B cell (primary cell): ENCODE measurements at regions not wholly inside any gene's neighbourhood (a gene's known extent, or its start where the extent isn't known, plus 50 kb on each side); places are given as distances from the start of the nearest gene placed in this dataset.
"Not testable (repeated sequence)": the region's sequence is repeated elsewhere in the genome, so short reads cannot be mapped to it uniquely, and the experiment has no call there.

Source experiments
- ATAC-seq: fragments of 200-7000 bp; cut with Tn5 transposase; one replicate; pipeline ENCODE4 v1.10.0; 2021; ENCODE audit warnings: low read depth, mild to moderate bottlenecking, moderate number of reproducible peaks, moderate library complexity
- CTCF ChIA-PET: fragments of 350-600 bp; sonication (Branson Sonifier 250); formaldehyde crosslinking; loops from one replicate; lab custom pipeline; 2021; ENCODE audit warnings: antibody characterized with exemption, inconsistent platforms; lab: Charles Lee
- POLR2A ChIA-PET: fragments of 350-600 bp; sonication (Branson Sonifier 250); formaldehyde crosslinking; loops from one replicate; lab custom pipeline; 2021; ENCODE audit warnings: antibody characterized with exemption; lab: Charles Lee
- DNase-seq: peaks from one replicate; pipeline ENCODE4 v3.0.0; 2013
- H2AFZ ChIP-seq: 2 replicates; pipeline ENCODE4 v1.6.1; 2012; ENCODE audit warnings: mild to moderate bottlenecking, low read depth, low read length; ENCODE audit not compliant: insufficient read depth, poor library complexity, severe bottlenecking
- H3K27ac ChIP-seq, 2 donors: 1 replicate in 1 of 2; 2 replicates in 1 of 2; pipeline ENCODE4 v1.5.1; 2012 to 2013; ENCODE audit warnings: low read length in 2 of 2, mild to moderate bottlenecking in 2 of 2, moderate library complexity in 1 of 2
- H3K27me3 ChIP-seq, 4 experiments: fragments of 200-600 bp in 1 of 4; sonication (generic) in 1 of 4; replicated peaks in 1 of 4; 1 replicate in 2 of 4; 2 replicates in 2 of 4; pipeline versions ENCODE4 v1.6.1 to v1.7.0; 2013 to 2016; ENCODE audit warnings: low read length in 3 of 4, mild to moderate bottlenecking in 2 of 4, mixed read lengths in 1 of 4, moderate library complexity in 1 of 4; ENCODE audit not compliant: insufficient read depth in 4 of 4, control insufficient read depth in 3 of 4; ENCODE audit errors: control extremely low read depth in 1 of 4
- H3K36me3 ChIP-seq, 2 experiments: replicated peaks in 1 of 2; 1 replicate in 1 of 2; 2 replicates in 1 of 2; pipeline versions ENCODE4 v1.6.1 to v1.7.1; 2013; ENCODE audit warnings: low read length in 1 of 2; ENCODE audit not compliant: insufficient read depth in 2 of 2, control insufficient read depth in 1 of 2; ENCODE audit errors: control extremely low read depth in 1 of 2, extremely low read depth in 1 of 2
- H3K4me1 ChIP-seq, 2 donors: fragments of 200-600 bp in 1 of 2; sonication (generic) in 1 of 2; 1 replicate in 1 of 2; 2 replicates in 1 of 2; pipeline versions ENCODE4 v1.5.1 to v1.6.1; 2013 to 2017; ENCODE audit warnings: low read length in 2 of 2; ENCODE audit not compliant: control insufficient read depth in 2 of 2, insufficient read depth in 2 of 2
- H3K4me2 ChIP-seq: replicated peaks from 2 replicates; pipeline ENCODE3; 2012; ENCODE audit warnings: mild to moderate bottlenecking, low read depth, low read length; ENCODE audit not compliant: poor library complexity, severe bottlenecking
- H3K4me3 ChIP-seq, 5 experiments: fragments of 200-600 bp in 1 of 5; sonication (generic) in 1 of 5; 1 replicate in 3 of 5; 2 replicates in 2 of 5; pipeline versions ENCODE4 v1.5.1 to v1.7.0; 2011 to 2016; ENCODE audit warnings: low read length in 4 of 5, mild to moderate bottlenecking in 4 of 5, low read depth in 2 of 5, control low read depth in 1 of 5, moderate library complexity in 1 of 5; ENCODE audit not compliant: insufficient read depth in 1 of 5; ENCODE audit errors: control extremely low read depth in 1 of 5, extremely low read depth in 1 of 5
- H3K79me2 ChIP-seq: fragments of 200-600 bp; sonication (generic); one replicate; pipeline ENCODE4 v1.6.0; 2016; ENCODE audit warnings: low read length; ENCODE audit not compliant: control insufficient read depth, insufficient read depth
- H3K9ac ChIP-seq: fragments of 200-600 bp; sonication (generic); 2 replicates; pipeline ENCODE4 v1.6.1; 2017; ENCODE audit warnings: mild to moderate bottlenecking, low read length, moderate library complexity
- H3K9me3 ChIP-seq, 3 donors: one replicate each; pipeline versions ENCODE4 v1.6.1 to v1.7.1; 2013; ENCODE audit warnings: low read length in 2 of 3; ENCODE audit not compliant: control insufficient read depth in 2 of 3, insufficient read depth in 1 of 3; ENCODE audit errors: control extremely low read depth in 1 of 3
- H4K20me1 ChIP-seq: 2 replicates; pipeline ENCODE4 v1.6.0; 2012; ENCODE audit warnings: mild to moderate bottlenecking, low read length; ENCODE audit not compliant: insufficient read depth, control insufficient read depth, poor library complexity, severe bottlenecking
- H3K27ac Mint-ChIP-seq: one replicate; pipeline ENCODE4 v1.8.0; 2021; ENCODE audit warnings: mixed read lengths
- H3K27me3 Mint-ChIP-seq: one replicate; pipeline ENCODE4 v1.8.0; 2021; ENCODE audit warnings: mixed read lengths
- H3K4me1 Mint-ChIP-seq: one replicate; pipeline ENCODE4 v1.8.0; 2021; ENCODE audit warnings: mixed read lengths
- H3K4me3 Mint-ChIP-seq: one replicate; pipeline ENCODE4 v1.8.0; 2021; ENCODE audit warnings: mixed read lengths
- H3K9me3 Mint-ChIP-seq: one replicate; pipeline ENCODE4 v1.8.0; 2022; ENCODE audit warnings: mixed read lengths; ENCODE audit not compliant: insufficient read depth
- CTCF ChIP-seq: fragments of 200-600 bp; IDR thresholded peaks from one replicate; pipeline ENCODE4 v1.8.0; 2022; ENCODE audit warnings: antibody characterized with exemption, mild to moderate bottlenecking
- EZH2 ChIP-seq: IDR thresholded peaks from 2 replicates; pipeline ENCODE4 v1.6.1; 2012; ENCODE audit warnings: borderline replicate concordance, low read depth, mild to moderate bottlenecking, moderate library complexity, low read length; ENCODE audit not compliant: insufficient read depth, poor library complexity, severe bottlenecking
- WGBS: methylation state at CpG from one replicate; pipeline ENCODE4 v1.1.5; 2013; ENCODE audit warnings: missing lambda C conversion rate; ENCODE audit not compliant: insufficient coverage; 5-methylcytosine and 5-hydroxymethylcytosine counted together
- intact Hi-C: fragments of 100-400 bp; cut with micrococcal nuclease; formaldehyde crosslinking; loops from one replicate; pipeline ENCODE4 v1.10.0; 2022

- ATAC-seq (no peak), DNase-seq (no peak)
- Histone ChIP-seq H3K9ac (no peak overlapping the region), H3K4me2 (no peak overlapping the region), H3K4me3 (no peak overlapping the region), H3K27me3 (no peaks in the 10 kb centered on the region), H3K4me1 (no peaks in the 10 kb centered on the region), H3K36me3 (no peaks in the 10 kb centered on the region), H4K20me1 (no peaks in the 10 kb centered on the region), H3K27ac (no peak overlapping the region), H3K79me2 (no peaks in the 10 kb centered on the region), H2AFZ (no peak overlapping the region), H3K9me3 (peaks cover 0 to 5% (median 0%) of the 10 kb centered on the region in 3 donors)
- H3K4me1 Mint-ChIP-seq = no peaks in the 10 kb centered on the region
- ChIA-PET CTCF (no interaction called here), POLR2A (no interaction called here)
- no peaks in the 10 kb centered on the region for H3K27me3 Mint-ChIP-seq
- no peak overlapping the region for H3K4me3 Mint-ChIP-seq
- WGBS = no CpG with 5 or more reads among the region's 2 CpGs
- H3K9me3 Mint-ChIP-seq = no peaks in the 10 kb centered on the region
- no peak for TF ChIP-seq EZH2
- TF ChIP-seq CTCF = no peak
- no peak overlapping the region for H3K27ac Mint-ChIP-seq
- intact Hi-C loops = no loop called here
These were observed 615.4 kb upstream of the SMIM31 start for GRCh38 chr4:164138521-164138920.

GRCh38 chr4:164139291-164139690 lies 614.6 kb upstream of the SMIM31 start:
- intact Hi-C loops = no loop called here
- Histone ChIP-seq H4K20me1 (no peaks in the 10 kb centered on the region), H2AFZ (no peak overlapping the region), H3K27me3 (no peaks in the 10 kb centered on the region), H3K9ac (no peak overlapping the region), H3K4me2 (no peak overlapping the region), H3K4me3 (no peak overlapping the region), H3K27ac (no peak overlapping the region), H3K79me2 (no peaks in the 10 kb centered on the region), H3K9me3 (peaks cover 0 to 5% (median 0%) of the 10 kb centered on the region in 3 donors), H3K4me1 (no peaks in the 10 kb centered on the region), H3K36me3 (no peaks in the 10 kb centered on the region)
- CTCF ChIA-PET = no interaction called here
- POLR2A ChIA-PET = no interaction called here
- ATAC-seq (no peak), DNase-seq (no peak)
- Mint-ChIP-seq H3K4me3 (no peak overlapping the region), H3K27ac (no peak overlapping the region), H3K4me1 (no peaks in the 10 kb centered on the region), H3K27me3 (no peaks in the 10 kb centered on the region), H3K9me3 (no peaks in the 10 kb centered on the region)
- WGBS = no CpG with 5 or more reads among the region's 1 CpG
- TF ChIP-seq CTCF = no peak
- TF ChIP-seq EZH2 = no peak

GRCh38 chr4:164141755-164142375 lies 612.1 kb upstream of the SMIM31 start:
- H3K4me1 Mint-ChIP-seq, H3K4me1 ChIP-seq, H3K79me2 ChIP-seq, H2AFZ ChIP-seq, H3K9ac ChIP-seq, DNase-seq, H4K20me1 ChIP-seq, H3K27me3 ChIP-seq, H3K9me3 Mint-ChIP-seq, H3K4me2 ChIP-seq, ATAC-seq, H3K9me3 ChIP-seq, H3K36me3 ChIP-seq, H3K27me3 Mint-ChIP-seq, CTCF ChIA-PET, H3K4me3 ChIP-seq, POLR2A ChIA-PET, H3K27ac ChIP-seq, H3K27ac Mint-ChIP-seq, H3K4me3 Mint-ChIP-seq, intact Hi-C loops: not testable (repeated sequence)
- 85% methylated on average over 18 of the region's 20 CpGs for WGBS
